ENCODE measurements at regions not wholly inside any gene's neighbourhood (a gene's known extent, or its start where the extent isn't known, plus 50 kb on each side); places are given as distances from the start of the nearest gene placed in this dataset.

DNA sequence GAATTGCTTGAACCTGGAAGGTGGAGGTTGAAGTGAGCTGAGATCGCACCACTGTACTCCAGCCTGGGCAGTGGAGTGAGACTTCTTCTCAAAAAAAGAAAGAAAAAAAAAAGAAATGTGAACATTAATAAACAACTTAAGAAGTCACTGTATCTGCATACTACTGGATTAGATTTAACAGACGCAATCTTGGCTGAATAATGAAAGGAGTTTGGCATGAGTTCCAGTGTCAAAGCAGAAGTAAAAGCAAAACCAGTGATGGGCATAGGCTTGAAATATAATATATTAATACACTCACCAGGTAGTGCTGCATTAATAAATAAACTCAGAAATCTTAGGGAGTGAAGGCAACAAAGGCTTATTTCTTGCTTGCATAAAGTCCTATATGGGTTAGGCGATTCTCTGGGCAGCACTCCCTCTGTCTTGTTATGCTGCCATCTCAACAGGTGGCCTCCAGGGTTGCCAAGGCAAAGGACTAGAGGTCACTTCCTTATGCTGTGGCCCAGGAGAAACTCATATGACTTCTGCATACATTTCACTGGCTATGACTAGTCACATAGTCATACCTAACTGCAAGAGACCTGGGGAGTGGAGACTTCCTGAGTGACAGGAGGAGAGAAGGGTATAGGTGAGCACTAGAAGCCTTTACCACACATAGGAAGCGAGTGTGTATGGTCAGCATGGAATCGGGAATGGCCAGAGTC is 296.2 kb upstream of the SPRED2 start:
- TF ChIP-seq EZH2 (IDR thresholded peaks at IDR 0.05; ENCODE audit: insufficient read depth, low read length), result no peak
- TF ChIP-seq, protein P1, sequence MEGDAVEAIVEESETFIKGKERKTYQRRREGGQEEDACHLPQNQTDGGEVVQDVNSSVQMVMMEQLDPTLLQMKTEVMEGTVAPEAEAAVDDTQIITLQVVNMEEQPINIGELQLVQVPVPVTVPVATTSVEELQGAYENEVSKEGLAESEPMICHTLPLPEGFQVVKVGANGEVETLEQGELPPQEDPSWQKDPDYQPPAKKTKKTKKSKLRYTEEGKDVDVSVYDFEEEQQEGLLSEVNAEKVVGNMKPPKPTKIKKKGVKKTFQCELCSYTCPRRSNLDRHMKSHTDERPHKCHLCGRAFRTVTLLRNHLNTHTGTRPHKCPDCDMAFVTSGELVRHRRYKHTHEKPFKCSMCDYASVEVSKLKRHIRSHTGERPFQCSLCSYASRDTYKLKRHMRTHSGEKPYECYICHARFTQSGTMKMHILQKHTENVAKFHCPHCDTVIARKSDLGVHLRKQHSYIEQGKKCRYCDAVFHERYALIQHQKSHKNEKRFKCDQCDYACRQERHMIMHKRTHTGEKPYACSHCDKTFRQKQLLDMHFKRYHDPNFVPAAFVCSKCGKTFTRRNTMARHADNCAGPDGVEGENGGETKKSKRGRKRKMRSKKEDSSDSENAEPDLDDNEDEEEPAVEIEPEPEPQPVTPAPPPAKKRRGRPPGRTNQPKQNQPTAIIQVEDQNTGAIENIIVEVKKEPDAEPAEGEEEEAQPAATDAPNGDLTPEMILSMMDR (IDR thresholded peaks at IDR 0.05; ENCODE audit: insufficient read depth, low read depth, low read length), result no peak
